ENCODE measurements at regions not wholly inside any gene's neighbourhood (a gene's known extent, or its start where the extent isn't known, plus 50 kb on each side); places are given as distances from the start of the nearest gene placed in this dataset.

GRCh38 chr20:57097245-57097915 is 169.1 kb downstream of the BMP7 start:
- DNase-seq (ENCODE audit: low read depth): no peak
- TF ChIP-seq CTCF (conservative IDR thresholded peaks at IDR 0.05; ENCODE audit: low read depth, low read length): no peak
- H3K4me3 ChIP-seq (ENCODE audit: low read depth, low read length): no peak overlapping the region

- H3K4me3 ChIP-seq (ENCODE audit: low read depth, low read length): no peak overlapping the region
- no peak for TF ChIP-seq CTCF (conservative IDR thresholded peaks at IDR 0.05; ENCODE audit: low read depth, low read length)
- DNase-seq (ENCODE audit: low read depth): no peak
These were observed 164.3 kb downstream of the BMP7 start for GRCh38 chr20:57102160-57102559.

GRCh38 chr20:57102566-57102965 is 163.9 kb downstream of the BMP7 start:
- TF ChIP-seq CTCF (conservative IDR thresholded peaks at IDR 0.05; ENCODE audit: low read depth, low read length): no peak
- no peak for DNase-seq (ENCODE audit: low read depth)
- no peak overlapping the region for H3K4me3 ChIP-seq (ENCODE audit: low read depth, low read length)

GRCh38 chr20:57103146-57103800 is 163.2 kb downstream of the BMP7 start:
- TF ChIP-seq CTCF (conservative IDR thresholded peaks at IDR 0.05; ENCODE audit: low read depth, low read length): no peak
- no peak overlapping the region for H3K4me3 ChIP-seq (ENCODE audit: low read depth, low read length)
- no peak for DNase-seq (ENCODE audit: low read depth)

- TF ChIP-seq CTCF (conservative IDR thresholded peaks at IDR 0.05; ENCODE audit: low read depth, low read length): no peak
- DNase-seq (ENCODE audit: low read depth): no peak
These were observed 162.3 kb downstream of the BMP7 start for GRCh38 chr20:57104113-57104512.

GRCh38 chr20:57104651-57105204 is 161.7 kb downstream of the BMP7 start:
- no peak for TF ChIP-seq CTCF (conservative IDR thresholded peaks at IDR 0.05; ENCODE audit: low read depth, low read length)

More at GRCh38 chr20:57104113-57104512, 162.3 kb downstream of the BMP7 start:
- H3K4me3 ChIP-seq (ENCODE audit: low read depth, low read length): no peak overlapping the region

More at GRCh38 chr20:57104651-57105204, 161.7 kb downstream of the BMP7 start:
- DNase-seq (ENCODE audit: low read depth): no peak
- no peak overlapping the region for H3K4me3 ChIP-seq (ENCODE audit: low read depth, low read length)

All from choroid plexus epithelial cell (primary cell).